A549 (cell line): ENCODE measurements at regions not wholly inside any gene's neighbourhood (a gene's known extent, or its start where the extent isn't known, plus 50 kb on each side); places are given as distances from the start of the nearest gene placed in this dataset.
A peak's percentile ranks its signal among the peaks of the same experiment; 100 is the strongest.

Source experiments
- CEBPB ChIP-seq, 2 experiments: fragments of >200 bp in 1 of 2; sonication (Bioruptor Twin) in 1 of 2; formaldehyde crosslinking in 1 of 2; IDR thresholded peaks; 2 replicates each; pipeline ENCODE4 v1.6.1; 2012 to 2016
- E2F6 ChIP-seq: IDR thresholded peaks from 2 replicates; pipeline ENCODE4 v1.6.1; 2012; ENCODE audit warnings: low read depth, borderline replicate concordance
- USF2 ChIP-seq: fragments of 450-650 bp; IDR thresholded peaks from 2 replicates; pipeline ENCODE4 v1.6.1; 2014; ENCODE audit warnings: antibody characterized with exemption
- TF ChIP-seq, protein P1 (sequence below): fragments of 150-350 bp; IDR thresholded peaks from 2 replicates; pipeline ENCODE4 v1.6.1; 2014; ENCODE audit warnings: low read depth, mild to moderate bottlenecking, low read length

DNA sequence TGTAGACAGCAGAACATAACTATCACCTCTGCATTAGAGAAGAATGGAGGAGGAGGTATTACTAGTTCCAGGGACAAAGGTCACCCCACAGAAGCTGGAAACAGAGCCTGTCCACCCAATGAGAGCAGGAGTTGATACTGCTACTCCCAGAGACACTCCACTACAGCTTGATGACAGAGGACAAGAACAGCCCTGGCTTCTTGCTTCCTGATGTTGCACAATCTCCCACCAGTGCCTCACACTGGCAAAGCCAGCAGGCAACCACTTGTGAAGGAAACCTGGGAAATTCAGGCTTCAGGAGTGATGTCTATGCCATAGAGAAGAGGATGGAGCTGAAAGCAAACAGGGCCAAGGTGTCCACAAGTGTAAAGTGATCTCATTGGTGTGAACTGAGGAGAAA, 78.0 kb upstream of the POU1F1 start:
- TF ChIP-seq CEBPB (IDR thresholded peaks at IDR 0.05): peak; percentile 15 to 54; a peak in 2 of 4 replicates
- TF ChIP-seq E2F6: no peak
- no peak for TF ChIP-seq USF2
- TF ChIP-seq, protein P1, sequence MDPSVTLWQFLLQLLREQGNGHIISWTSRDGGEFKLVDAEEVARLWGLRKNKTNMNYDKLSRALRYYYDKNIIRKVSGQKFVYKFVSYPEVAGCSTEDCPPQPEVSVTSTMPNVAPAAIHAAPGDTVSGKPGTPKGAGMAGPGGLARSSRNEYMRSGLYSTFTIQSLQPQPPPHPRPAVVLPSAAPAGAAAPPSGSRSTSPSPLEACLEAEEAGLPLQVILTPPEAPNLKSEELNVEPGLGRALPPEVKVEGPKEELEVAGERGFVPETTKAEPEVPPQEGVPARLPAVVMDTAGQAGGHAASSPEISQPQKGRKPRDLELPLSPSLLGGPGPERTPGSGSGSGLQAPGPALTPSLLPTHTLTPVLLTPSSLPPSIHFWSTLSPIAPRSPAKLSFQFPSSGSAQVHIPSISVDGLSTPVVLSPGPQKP: no peak
